ENCODE measurements at regions not wholly inside any gene's neighbourhood (a gene's known extent, or its start where the extent isn't known, plus 50 kb on each side); places are given as distances from the start of the nearest gene placed in this dataset.

GRCh38 chr2:125310657-125311364 is 1285.7 kb downstream of the CNTNAP5 start:
- Histone ChIP-seq H3K36me3 (ENCODE audit: insufficient read depth, low read length) (no peaks in the 10 kb centered on the region), H3K9ac (ENCODE audit: low read length) (no peak overlapping the region), H3K4me2 (ENCODE audit: low read length) (no peak overlapping the region), H3K79me2 (ENCODE audit: insufficient read depth, low read length) (no peaks in the 10 kb centered on the region), H2AFZ (ENCODE audit: low read length) (no peak overlapping the region), H3K27me3 (ENCODE audit: insufficient read depth, low read length) (no peaks in the 10 kb centered on the region), H4K20me1 (ENCODE audit: insufficient read depth, low read length) (no peaks in the 10 kb centered on the region), H3F3A (ENCODE audit: insufficient read depth, low read length) (no peaks in the 10 kb centered on the region), H3K4me3 (ENCODE audit: low read depth, low read length, poor library complexity, severe bottlenecking) (no peak overlapping the region), H3K27ac (ENCODE audit: low read depth, low read length, poor library complexity, severe bottlenecking) (no peak overlapping the region), H3K9me3 (ENCODE audit: low read length) (no peaks in the 10 kb centered on the region), H3K9me2 (ENCODE audit: low read depth, low read length) (no peaks in the 10 kb centered on the region), H3K4me1 (ENCODE audit: insufficient read depth, low read length, severe bottlenecking) (no peaks in the 10 kb centered on the region)
- TF ChIP-seq, protein P1, sequence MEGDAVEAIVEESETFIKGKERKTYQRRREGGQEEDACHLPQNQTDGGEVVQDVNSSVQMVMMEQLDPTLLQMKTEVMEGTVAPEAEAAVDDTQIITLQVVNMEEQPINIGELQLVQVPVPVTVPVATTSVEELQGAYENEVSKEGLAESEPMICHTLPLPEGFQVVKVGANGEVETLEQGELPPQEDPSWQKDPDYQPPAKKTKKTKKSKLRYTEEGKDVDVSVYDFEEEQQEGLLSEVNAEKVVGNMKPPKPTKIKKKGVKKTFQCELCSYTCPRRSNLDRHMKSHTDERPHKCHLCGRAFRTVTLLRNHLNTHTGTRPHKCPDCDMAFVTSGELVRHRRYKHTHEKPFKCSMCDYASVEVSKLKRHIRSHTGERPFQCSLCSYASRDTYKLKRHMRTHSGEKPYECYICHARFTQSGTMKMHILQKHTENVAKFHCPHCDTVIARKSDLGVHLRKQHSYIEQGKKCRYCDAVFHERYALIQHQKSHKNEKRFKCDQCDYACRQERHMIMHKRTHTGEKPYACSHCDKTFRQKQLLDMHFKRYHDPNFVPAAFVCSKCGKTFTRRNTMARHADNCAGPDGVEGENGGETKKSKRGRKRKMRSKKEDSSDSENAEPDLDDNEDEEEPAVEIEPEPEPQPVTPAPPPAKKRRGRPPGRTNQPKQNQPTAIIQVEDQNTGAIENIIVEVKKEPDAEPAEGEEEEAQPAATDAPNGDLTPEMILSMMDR (IDR thresholded peaks at IDR 0.05; ENCODE audit: low read length): no peak
- no peak for TF ChIP-seq EZH2 (IDR thresholded peaks at IDR 0.05; ENCODE audit: borderline replicate concordance, low read length)

GRCh38 chr2:125312342-125312741 is 1287.3 kb downstream of the CNTNAP5 start:
- Histone ChIP-seq H3K36me3 (ENCODE audit: insufficient read depth, low read length) (no peaks in the 10 kb centered on the region), H2AFZ (ENCODE audit: low read length) (no peak overlapping the region)

DNA sequence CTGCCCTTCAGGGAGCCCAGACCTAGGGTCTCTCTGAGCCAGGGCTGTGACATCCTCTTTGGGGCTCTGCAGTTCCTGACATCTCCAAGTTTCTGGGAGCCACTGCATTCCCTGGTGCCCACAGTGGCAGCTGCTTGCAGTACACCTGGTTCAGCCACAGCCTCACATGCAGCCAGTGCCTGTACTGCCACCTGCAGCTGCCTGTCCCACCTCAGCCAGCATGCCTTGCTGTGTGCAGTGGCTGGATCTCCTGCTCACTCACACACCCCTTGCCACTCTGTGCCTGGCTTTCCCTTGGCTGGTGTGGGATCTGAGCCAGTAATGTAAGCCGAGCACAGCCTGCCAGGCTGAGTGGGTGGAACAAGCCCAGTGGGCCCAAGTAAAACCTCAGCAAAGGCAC is 1288.7 kb downstream of the CNTNAP5 start:
- H3K4me1 ChIP-seq (ENCODE audit: insufficient read depth, low read length, severe bottlenecking): no peaks in the 10 kb centered on the region
- H3K9me2 ChIP-seq (ENCODE audit: low read depth, low read length): no peaks in the 10 kb centered on the region
- no peaks in the 10 kb centered on the region for H3F3A ChIP-seq (ENCODE audit: insufficient read depth, low read length)
- H3K79me2 ChIP-seq (ENCODE audit: insufficient read depth, low read length): no peaks in the 10 kb centered on the region
- H3K9ac ChIP-seq (ENCODE audit: low read length): no peak overlapping the region
- H3K36me3 ChIP-seq (ENCODE audit: insufficient read depth, low read length): no peaks in the 10 kb centered on the region
- TF ChIP-seq, protein P1 (IDR thresholded peaks at IDR 0.05; ENCODE audit: low read length): no peak
- no peak for TF ChIP-seq EZH2 (IDR thresholded peaks at IDR 0.05; ENCODE audit: borderline replicate concordance, low read length)
- no peaks in the 10 kb centered on the region for H4K20me1 ChIP-seq (ENCODE audit: insufficient read depth, low read length)
- no peaks in the 10 kb centered on the region for H3K9me3 ChIP-seq (ENCODE audit: low read length)
- H3K4me3 ChIP-seq (ENCODE audit: low read depth, low read length, poor library complexity, severe bottlenecking): no peak overlapping the region
- no peaks in the 10 kb centered on the region for H3K27me3 ChIP-seq (ENCODE audit: insufficient read depth, low read length)
- no peak overlapping the region for H3K27ac ChIP-seq (ENCODE audit: low read depth, low read length, poor library complexity, severe bottlenecking)
- H2AFZ ChIP-seq (ENCODE audit: low read length): no peak overlapping the region
- H3K4me2 ChIP-seq (ENCODE audit: low read length): no peak overlapping the region

More at GRCh38 chr2:125312342-125312741, 1287.3 kb downstream of the CNTNAP5 start:
- H3K4me2 ChIP-seq (ENCODE audit: low read length): no peak overlapping the region
- no peak overlapping the region for H3K4me3 ChIP-seq (ENCODE audit: low read depth, low read length, poor library complexity, severe bottlenecking)
- no peak for TF ChIP-seq EZH2 (IDR thresholded peaks at IDR 0.05; ENCODE audit: borderline replicate concordance, low read length)
- TF ChIP-seq, protein P1 (IDR thresholded peaks at IDR 0.05; ENCODE audit: low read length): no peak
- no peaks in the 10 kb centered on the region for H4K20me1 ChIP-seq (ENCODE audit: insufficient read depth, low read length)
- no peaks in the 10 kb centered on the region for H3K27me3 ChIP-seq (ENCODE audit: insufficient read depth, low read length)
- H3K4me1 ChIP-seq (ENCODE audit: insufficient read depth, low read length, severe bottlenecking): no peaks in the 10 kb centered on the region
- no peak overlapping the region for H3K9ac ChIP-seq (ENCODE audit: low read length)
- H3F3A ChIP-seq (ENCODE audit: insufficient read depth, low read length): no peaks in the 10 kb centered on the region
- no peaks in the 10 kb centered on the region for H3K9me3 ChIP-seq (ENCODE audit: low read length)
- H3K27ac ChIP-seq (ENCODE audit: low read depth, low read length, poor library complexity, severe bottlenecking): no peak overlapping the region
- H3K79me2 ChIP-seq (ENCODE audit: insufficient read depth, low read length): no peaks in the 10 kb centered on the region
- no peaks in the 10 kb centered on the region for H3K9me2 ChIP-seq (ENCODE audit: low read depth, low read length)
